GM21737 (cell line): ENCODE measurements at regions not wholly inside any gene's neighbourhood (a gene's known extent, or its start where the extent isn't known, plus 50 kb on each side); places are given as distances from the start of the nearest gene placed in this dataset.

ENCODE experiments used
- ATAC-seq: cut with Tn5 transposase; IDR thresholded peaks from one replicate; pipeline ENCODE4 v1.9.1; 2021; ENCODE audit warnings: mild to moderate bottlenecking, moderate library complexity; ENCODE audit not compliant: unreplicated experiment

GRCh38 chr6:145383428-145383827, 351.9 kb downstream of the EPM2A start:
- no peak for ATAC-seq

DNA sequence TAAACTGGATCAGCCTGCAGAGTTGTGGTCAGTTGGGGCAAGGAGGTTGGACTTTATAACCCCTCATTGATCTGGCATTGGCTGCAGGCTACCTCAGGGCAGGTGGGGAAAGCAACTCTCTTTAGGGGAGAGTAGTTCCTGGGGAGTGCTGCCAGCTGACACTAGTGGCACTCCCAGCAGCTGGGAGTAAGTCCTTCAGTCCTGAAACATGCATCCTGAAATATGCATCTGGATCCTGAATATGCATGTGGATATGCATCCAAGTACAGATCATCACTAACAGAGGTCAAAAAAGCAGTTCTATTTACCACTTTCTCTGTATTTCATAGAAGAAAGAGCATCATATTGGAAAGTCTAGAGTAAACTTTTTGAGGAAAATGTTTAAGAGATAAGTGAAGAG, 350.8 kb downstream of the EPM2A start:
- ATAC-seq = no peak

DNA sequence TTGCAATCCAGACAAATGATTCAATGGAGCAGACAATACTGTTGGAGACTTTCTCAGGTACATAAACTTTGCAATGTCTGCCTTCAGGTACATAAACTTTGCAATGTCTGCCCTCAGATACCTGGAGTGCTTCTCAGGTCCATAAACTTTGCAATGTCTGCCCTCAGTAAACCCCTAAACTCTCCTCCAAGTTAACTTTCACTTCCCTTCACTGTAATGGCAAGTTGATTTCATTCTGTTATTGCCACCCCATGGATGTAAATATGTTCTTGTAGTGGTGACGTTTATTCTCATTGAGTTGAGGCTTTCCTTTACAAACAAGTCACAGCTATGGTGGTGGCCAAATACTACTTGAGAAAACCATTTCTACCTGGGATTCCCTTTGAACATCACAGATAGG, 338.8 kb downstream of the EPM2A start:
- ATAC-seq = no peak

DNA sequence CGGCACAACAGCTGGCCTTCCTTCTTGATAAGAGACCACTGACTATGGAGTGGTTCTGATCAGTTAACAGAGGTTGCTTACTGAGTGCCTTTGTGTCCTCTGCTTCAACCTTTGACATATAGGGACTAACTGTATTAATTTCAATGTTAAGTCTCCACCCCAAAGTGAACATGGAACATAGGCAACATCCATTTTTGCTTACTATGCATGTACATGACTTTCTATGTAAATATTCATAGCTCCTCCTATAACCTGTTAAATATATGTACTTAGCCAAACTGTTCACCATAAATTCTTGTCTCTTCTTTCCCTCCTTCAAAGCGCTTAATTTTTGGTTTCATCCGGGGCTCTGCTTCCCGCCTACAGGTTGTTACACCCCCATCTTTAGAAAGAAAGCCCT, 334.8 kb downstream of the EPM2A start:
- no peak for ATAC-seq

DNA sequence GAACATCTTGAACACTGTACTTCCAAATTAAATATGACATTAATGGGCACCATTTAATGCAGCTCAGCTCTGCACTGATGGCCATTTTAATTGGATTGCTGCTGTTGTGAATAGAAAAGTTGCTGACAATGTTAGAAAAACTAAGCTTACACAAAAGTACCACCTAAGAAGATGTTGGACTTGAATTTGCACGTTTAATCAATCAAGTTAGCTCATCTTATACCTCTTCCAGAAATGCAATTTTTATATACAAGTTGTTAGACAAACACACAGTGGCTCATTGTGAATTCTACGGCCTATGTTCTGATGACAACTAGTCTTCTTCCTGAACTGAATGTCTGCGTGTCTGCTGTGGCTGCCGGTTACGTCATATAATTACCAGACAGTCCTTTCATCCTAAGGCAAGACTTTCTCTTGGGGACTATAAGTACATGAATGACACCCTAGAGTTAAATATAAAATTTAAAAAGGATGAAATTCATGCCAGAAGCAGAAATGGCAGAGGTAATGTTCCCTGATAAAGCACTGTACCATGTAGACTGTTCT, 330.2 kb downstream of the EPM2A start:
- ATAC-seq = no peak

DNA sequence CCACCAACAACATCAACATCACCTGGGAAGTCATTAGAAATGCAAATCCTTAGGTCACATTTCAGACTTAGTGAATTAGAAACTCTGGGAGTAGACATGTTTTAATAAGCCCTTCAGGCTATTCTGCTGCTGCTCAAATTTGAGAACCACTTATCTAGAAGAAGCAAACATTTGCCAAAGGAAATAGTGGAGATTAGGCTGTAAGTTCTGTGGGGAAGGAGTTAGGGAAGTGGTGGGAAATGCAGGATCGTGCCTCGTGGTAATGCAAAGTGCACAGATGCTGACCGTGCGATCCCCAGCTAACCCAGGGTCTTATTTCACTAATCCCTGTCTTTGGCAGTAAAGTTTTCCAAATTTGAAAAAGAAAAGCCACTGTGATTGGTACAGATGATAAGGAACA, 328.5 kb downstream of the EPM2A start:
- no peak for ATAC-seq

GRCh38 chr6:145415616-145416015, 319.7 kb downstream of the EPM2A start:
- ATAC-seq = no peak

GRCh38 chr6:145420599-145420998, 314.7 kb downstream of the EPM2A start:
- no peak for ATAC-seq

DNA sequence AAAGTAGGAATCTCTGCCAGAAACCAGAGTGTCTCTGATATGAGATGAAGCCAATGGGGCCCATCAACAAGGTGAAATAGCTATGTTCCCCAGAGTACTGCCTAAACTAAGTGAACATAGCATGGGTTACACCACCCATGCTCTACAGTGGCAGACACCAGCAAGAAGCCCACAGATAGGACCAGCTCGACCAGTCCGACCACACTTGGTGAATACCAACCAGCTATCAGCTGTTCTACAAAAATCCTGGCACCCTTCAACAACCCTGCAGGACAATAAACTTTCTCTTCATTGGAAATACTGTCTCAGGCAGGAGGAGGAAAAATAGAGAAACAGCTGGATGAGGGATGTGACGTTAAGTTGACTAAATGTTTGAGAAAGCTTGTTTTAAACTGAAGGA, 311.4 kb downstream of the EPM2A start:
- no peak for ATAC-seq

- no peak for ATAC-seq
Observed at GRCh38 chr6:145427232-145427631, 308.1 kb downstream of the EPM2A start.

DNA sequence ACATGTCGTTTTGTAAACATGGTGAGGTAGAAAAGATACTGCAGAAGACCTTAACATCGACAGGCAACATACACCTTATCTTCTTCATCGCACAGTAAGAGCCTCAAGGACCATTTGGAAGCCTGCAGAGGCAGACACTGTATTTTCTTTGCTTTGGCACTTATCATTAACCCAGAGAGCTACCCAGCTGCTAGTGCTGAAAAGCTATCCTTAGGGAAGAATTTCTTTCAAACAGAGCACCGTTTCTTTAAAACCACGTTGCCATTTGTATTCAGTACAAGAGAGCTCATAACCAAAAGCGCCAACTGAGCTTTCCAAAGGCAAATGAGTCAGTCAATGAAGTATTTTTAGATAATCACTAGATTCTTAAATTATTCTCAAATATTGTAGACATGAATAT, 306.6 kb downstream of the EPM2A start:
- no peak for ATAC-seq

DNA sequence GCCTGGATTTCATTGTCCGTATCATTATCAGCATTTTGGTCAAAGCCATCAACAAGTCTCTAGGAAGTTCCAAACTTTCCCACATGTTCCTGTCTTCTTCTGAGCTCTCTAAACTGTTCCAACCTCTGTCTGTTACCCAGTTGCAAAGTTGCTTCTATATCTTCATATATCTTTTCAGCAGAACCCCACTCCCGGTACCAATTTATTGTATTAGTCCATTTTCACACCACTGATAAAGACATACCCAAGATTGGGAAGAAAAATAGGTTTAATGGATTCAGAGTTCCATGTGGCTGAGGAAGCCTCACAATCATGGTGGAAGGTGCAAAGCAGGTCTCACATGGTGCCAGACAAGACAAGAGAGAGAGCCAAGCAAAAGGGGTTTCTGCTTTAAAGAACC, 293.2 kb downstream of the EPM2A start:
- ATAC-seq = no peak

GRCh38 chr6:145445674-145446073, 289.6 kb downstream of the EPM2A start:
- ATAC-seq = no peak

GRCh38 chr6:145451029-145451428, 284.3 kb downstream of the EPM2A start:
- no peak for ATAC-seq

GRCh38 chr6:145453376-145453775, 281.9 kb downstream of the EPM2A start:
- ATAC-seq = no peak

- no peak for ATAC-seq
Observed at GRCh38 chr6:145454006-145454405, 281.3 kb downstream of the EPM2A start.

- ATAC-seq = no peak
Observed at GRCh38 chr6:145457556-145457955, 277.8 kb downstream of the EPM2A start.

DNA sequence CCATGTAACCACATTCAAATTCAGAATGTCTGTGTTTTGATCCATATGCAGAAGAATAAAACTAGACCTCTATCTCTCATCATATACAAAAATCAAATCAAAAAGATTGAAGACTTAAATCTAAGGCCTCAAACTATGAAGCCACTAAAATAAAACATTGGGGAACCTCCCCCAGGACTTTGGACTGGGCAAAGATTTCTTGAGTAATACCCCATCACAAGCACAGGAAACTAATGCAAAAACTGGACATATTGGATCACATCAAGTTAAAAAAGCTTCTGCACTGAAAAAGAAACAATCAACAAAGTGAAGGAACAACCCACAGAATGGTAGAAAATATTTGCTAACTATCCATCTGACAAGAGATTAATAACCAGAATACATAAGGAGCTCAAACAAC, 266.8 kb downstream of the EPM2A start:
- no peak for ATAC-seq

DNA sequence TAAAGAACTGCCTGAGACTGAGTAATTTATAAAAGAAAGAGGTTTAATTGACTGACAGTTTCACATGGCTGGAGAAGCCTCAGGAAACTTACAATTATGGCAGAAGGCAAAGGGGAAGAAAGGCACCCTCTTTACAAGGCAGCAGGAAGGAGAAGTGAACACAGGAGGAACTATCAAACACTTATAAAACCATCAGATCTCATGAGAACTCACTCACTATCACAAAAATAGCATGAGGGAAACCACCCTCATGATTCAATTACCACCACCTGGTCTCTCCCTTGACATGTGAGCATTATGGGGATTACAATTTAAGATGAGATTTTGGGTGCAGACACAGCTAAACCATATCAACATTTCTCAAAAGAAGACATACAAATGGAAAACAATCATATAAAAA, 266.3 kb downstream of the EPM2A start:
- no peak for ATAC-seq

DNA sequence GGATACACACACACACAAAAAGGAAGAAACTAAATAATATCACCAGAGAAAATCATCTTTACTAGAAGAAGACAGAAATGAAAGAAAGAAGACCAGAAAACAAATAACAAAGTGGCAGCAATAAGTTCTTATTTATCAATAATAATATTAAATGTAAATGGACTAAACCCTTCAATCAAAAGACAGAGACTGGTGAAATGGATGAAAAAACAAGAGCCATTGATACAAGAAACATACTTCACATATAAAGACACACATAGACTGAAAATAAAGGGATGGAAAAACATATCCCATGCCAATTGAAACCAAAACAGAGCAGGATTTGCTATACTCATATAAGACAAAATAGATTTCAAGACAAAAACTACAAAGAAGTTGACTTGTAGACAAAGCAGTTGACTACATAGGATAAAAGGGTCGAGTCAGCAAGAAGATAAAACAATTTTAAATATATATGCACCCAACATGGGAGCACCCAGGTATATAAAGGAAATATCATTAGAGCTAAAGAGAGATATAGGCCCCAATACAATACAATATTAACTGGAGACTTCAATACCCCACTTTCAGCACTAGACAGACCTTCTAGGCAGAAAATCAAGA, 259.4 kb downstream of the EPM2A start:
- no peak for ATAC-seq

- no peak for ATAC-seq
Observed at GRCh38 chr6:145480024-145480423, 255.3 kb downstream of the EPM2A start.

DNA sequence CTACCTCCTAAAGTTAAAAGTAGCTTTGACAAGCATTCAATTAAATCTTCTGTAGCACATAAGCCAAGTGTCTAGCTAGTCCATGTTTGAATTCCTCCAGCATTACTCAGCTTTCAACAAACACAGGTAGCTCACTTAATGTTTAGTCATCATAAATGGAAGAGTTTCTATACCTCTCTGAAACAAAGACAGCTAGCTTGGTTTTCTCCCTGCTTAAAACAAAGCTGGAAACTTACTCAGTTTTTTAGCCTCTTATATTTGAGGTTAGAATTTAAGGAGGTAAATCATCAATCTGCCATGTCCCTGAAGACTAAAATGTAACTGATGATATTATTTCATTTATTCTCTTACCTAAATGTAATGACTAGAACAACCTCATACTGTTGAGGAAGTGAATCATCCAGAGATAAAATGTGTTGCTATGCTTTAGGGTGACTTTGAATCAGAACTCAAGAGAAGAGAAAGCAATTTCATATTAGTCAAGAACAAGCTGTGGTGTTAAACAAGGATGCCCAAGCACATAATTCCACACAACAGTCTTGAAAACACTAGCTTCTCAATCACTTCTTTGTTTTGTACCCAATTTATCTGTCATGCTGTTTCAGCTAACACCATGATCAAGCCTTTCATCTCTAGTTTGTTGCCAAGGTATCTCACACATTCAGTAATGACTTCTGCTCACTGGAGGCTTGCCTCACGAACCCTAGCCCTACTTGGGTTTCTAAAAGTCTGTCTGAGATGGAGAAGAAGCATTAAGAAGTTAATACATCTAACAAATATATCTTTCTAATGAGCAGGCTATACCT, 251.9 kb downstream of the EPM2A start:
- no peak for ATAC-seq
